Liver (tissue), 8 donors: ENCODE measurements at regions not wholly inside any gene's neighbourhood (a gene's known extent, or its start where the extent isn't known, plus 50 kb on each side); places are given as distances from the start of the nearest gene placed in this dataset.

Experiments
- DNase-seq: peaks from one replicate; pipeline ENCODE4 v3.0.0-alpha.2; 2017; ENCODE audit warnings: low spot score
- H3K27ac ChIP-seq, 2 donors: one replicate each; pipeline ENCODE4 v1.7.0; 2013; ENCODE audit warnings: inconsistent platforms in 2 of 2, low read length in 2 of 2, control low read depth in 1 of 2, low read depth in 1 of 2, mild to moderate bottlenecking in 1 of 2
- H3K27me3 ChIP-seq, 4 donors: one replicate each; pipeline versions ENCODE4 v1.6.1 to v1.7.0; 2013; ENCODE audit warnings: low read length in 3 of 4, inconsistent platforms in 1 of 4, mild to moderate bottlenecking in 1 of 4, moderate library complexity in 1 of 4; ENCODE audit not compliant: control insufficient read depth in 4 of 4, insufficient read depth in 4 of 4
- H3K36me3 ChIP-seq, 4 donors: one replicate each; pipeline versions ENCODE4 v1.6.1 to v1.7.0; 2013; ENCODE audit warnings: low read length in 3 of 4, mild to moderate bottlenecking in 3 of 4, low read depth in 1 of 4, moderate library complexity in 1 of 4; ENCODE audit not compliant: control insufficient read depth in 4 of 4, insufficient read depth in 3 of 4
- H3K4me1 ChIP-seq, 4 donors: one replicate each; pipeline versions ENCODE4 v1.6.1 to v1.7.0; 2013; ENCODE audit warnings: low read length in 3 of 4, mild to moderate bottlenecking in 3 of 4, moderate library complexity in 1 of 4; ENCODE audit not compliant: control insufficient read depth in 4 of 4, insufficient read depth in 4 of 4
- H3K4me3 ChIP-seq, 3 donors: one replicate each; pipeline versions ENCODE4 v1.6.1 to v1.7.0; 2013; ENCODE audit warnings: low read length in 3 of 3, control low read depth in 1 of 3, low read depth in 1 of 3, mild to moderate bottlenecking in 1 of 3
- H3K9ac ChIP-seq, 2 donors: one replicate each; pipeline ENCODE4 v1.7.0; 2013; ENCODE audit warnings: low read length in 2 of 2, mild to moderate bottlenecking in 2 of 2, moderate library complexity in 2 of 2, control low read depth in 1 of 2, low read depth in 1 of 2
- H3K9me3 ChIP-seq, 4 donors: one replicate each; pipeline versions ENCODE4 v1.6.1 to v1.7.0; 2013; ENCODE audit warnings: low read length in 3 of 4; ENCODE audit not compliant: control insufficient read depth in 4 of 4
- FOXA1 ChIP-seq: IDR thresholded peaks from 2 replicates; pipeline ENCODE4 v1.6.1; 2016; ENCODE audit warnings: antibody characterized with exemption
- FOXA2 ChIP-seq: IDR thresholded peaks from 2 replicates; pipeline ENCODE4 v1.6.1; 2016; ENCODE audit warnings: antibody characterized with exemption
- GABPA ChIP-seq, 2 donors: IDR thresholded peaks in 1 of 2; conservative IDR thresholded peaks in 1 of 2; 2 replicates each; pipeline ENCODE4 v1.6.1; 2016; ENCODE audit warnings: antibody characterized with exemption in 2 of 2, mild to moderate bottlenecking in 1 of 2, moderate library complexity in 1 of 2
- HNF4A ChIP-seq, 2 donors: conservative IDR thresholded peaks; 2 replicates each; pipeline ENCODE4 v1.6.1; 2016; ENCODE audit warnings: antibody characterized with exemption in 2 of 2, mild to moderate bottlenecking in 2 of 2
- JUND ChIP-seq, 2 donors: IDR thresholded peaks; 2 replicates each; pipeline ENCODE4 v1.6.1; 2016; ENCODE audit warnings: antibody characterized with exemption in 2 of 2
- NR2F2 ChIP-seq: IDR thresholded peaks from 2 replicates; pipeline ENCODE4 v1.6.1; 2016; ENCODE audit warnings: antibody characterized with exemption
- RAD21 ChIP-seq, 2 donors: IDR thresholded peaks; 2 replicates each; pipeline ENCODE4 v1.6.1; 2016; ENCODE audit warnings: antibody characterized with exemption in 2 of 2, mild to moderate bottlenecking in 2 of 2
- RXRA ChIP-seq, 2 donors: IDR thresholded peaks; 2 replicates each; pipeline ENCODE4 v1.6.1; 2017 to 2018; ENCODE audit warnings: antibody characterized with exemption in 2 of 2, mild to moderate bottlenecking in 1 of 2
- SP1 ChIP-seq: IDR thresholded peaks from 2 replicates; pipeline ENCODE4 v1.6.1; 2018; ENCODE audit warnings: antibody characterized with exemption, mild to moderate bottlenecking
- YY1 ChIP-seq: IDR thresholded peaks from 2 replicates; pipeline ENCODE4 v1.6.1; 2016; ENCODE audit warnings: antibody characterized with exemption, mild to moderate bottlenecking
- WGBS: extraction: QIAGEN DNeasy Blood & Tissue Kit; methylation state at CpG from one replicate; pipeline ENCODE4 v1.1.7; 2013; 5-methylcytosine and 5-hydroxymethylcytosine counted together
- TF ChIP-seq, protein P1 (sequence below): IDR thresholded peaks from 2 replicates; pipeline ENCODE4 v1.6.1; 2016; ENCODE audit warnings: antibody characterized with exemption
- TF ChIP-seq, protein P2 (sequence below): IDR thresholded peaks from 2 replicates; pipeline ENCODE4 v1.6.1; 2016; ENCODE audit warnings: antibody characterized with exemption
- TF ChIP-seq, protein P3 (sequence below): IDR thresholded peaks from 2 replicates; pipeline ENCODE4 v1.6.1; 2016; ENCODE audit warnings: antibody characterized with exemption, mild to moderate bottlenecking
- TF ChIP-seq, protein P4 (sequence below): fragments of 150-350 bp; IDR thresholded peaks from 2 replicates; pipeline ENCODE4 v1.5.1; 2017; ENCODE audit warnings: improper control_type of control experiment, low read depth, low read length; ENCODE audit not compliant: missing input control
- donor health status: healthy.
- donor health status: healthy.
- donor health status: healthy.
- donor health status: healthy.
- donor health status: healthy.

DNA sequence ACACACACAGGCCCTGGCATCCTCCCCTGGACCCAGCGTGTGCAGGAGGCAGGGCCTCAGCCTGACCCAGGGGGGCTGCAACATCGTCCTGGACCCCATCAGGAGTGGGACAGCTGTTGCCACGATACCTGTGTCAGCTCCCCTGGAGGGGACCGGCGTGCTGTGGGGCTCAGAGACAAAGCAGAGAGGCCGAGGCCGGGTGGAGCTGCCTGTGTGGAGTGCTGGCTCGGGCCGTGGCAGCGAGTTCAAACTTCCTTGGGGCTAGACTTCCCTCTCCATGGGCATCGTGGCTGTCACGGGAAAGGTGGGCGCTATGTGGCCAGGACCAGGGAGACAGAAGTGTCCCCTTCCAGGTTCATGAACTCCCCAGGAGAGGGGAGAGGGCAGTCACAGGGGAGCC, 155.0 kb upstream of the SFSWAP start:
- Histone ChIP-seq H3K9ac (no peak overlapping the region), H3K27me3 (peaks cover 0 to 8% (median 0%) of the 10 kb centered on the region in 4 donors), H3K4me3 (no peak overlapping the region), H3K36me3 (no peaks in the 10 kb centered on the region), H3K9me3 (no peaks in the 10 kb centered on the region), H3K4me1 (no peaks in the 10 kb centered on the region), H3K27ac (no peak overlapping the region)
- TF ChIP-seq RXRA (IDR thresholded peaks at IDR 0.05) (no peak), FOXA2 (no peak)
- TF ChIP-seq, protein P1, sequence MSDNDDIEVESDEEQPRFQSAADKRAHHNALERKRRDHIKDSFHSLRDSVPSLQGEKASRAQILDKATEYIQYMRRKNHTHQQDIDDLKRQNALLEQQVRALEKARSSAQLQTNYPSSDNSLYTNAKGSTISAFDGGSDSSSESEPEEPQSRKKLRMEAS, result no peak
- TF ChIP-seq, protein P2, sequence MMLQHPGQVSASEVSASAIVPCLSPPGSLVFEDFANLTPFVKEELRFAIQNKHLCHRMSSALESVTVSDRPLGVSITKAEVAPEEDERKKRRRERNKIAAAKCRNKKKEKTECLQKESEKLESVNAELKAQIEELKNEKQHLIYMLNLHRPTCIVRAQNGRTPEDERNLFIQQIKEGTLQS, result no peak
- WGBS, result 76% methylated on average over 13 of the region's 13 CpGs
- no peak for DNase-seq

DNA sequence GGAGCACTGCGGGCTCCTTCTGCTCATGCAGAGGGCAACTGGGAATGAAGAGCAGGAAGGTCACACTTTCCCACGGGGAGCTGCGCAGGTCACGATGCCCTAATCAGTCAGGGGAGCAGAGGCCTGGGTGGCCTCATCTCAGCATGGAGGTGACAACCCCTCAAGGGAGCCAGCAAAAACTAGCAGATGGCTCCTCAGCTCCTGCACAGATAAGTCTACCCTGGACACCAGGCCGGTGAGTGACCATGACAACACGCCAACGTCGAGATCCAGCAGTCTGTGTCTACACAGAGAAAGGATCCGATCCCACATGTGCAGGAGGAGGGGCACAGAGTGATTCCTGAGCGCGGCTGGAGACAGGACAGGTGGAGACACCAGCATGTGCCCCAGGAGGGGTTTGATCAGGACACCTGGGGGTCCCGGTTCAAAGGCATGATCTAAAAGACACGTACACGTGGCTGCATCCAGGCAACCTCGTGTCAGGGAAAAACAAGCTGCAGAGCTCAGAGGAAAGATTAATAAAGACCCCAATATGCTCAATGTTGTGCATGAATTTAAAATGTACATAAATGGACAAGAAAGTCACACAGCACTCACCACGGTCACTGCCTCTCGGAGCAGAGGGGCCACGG, 153.7 kb upstream of the SFSWAP start:
- DNase-seq, result no peak
- H3K4me3 ChIP-seq, result no peak overlapping the region
- no peak overlapping the region for H3K27ac ChIP-seq
- H3K9me3 ChIP-seq, result no peaks in the 10 kb centered on the region
- no peaks in the 10 kb centered on the region for H3K36me3 ChIP-seq
- H3K27me3 ChIP-seq, result peaks cover 0 to 8% (median 0%) of the 10 kb centered on the region in 4 donors
- H3K4me1 ChIP-seq, result no peaks in the 10 kb centered on the region
- 78% methylated on average over 18 of the region's 18 CpGs for WGBS
- TF ChIP-seq, protein P3, sequence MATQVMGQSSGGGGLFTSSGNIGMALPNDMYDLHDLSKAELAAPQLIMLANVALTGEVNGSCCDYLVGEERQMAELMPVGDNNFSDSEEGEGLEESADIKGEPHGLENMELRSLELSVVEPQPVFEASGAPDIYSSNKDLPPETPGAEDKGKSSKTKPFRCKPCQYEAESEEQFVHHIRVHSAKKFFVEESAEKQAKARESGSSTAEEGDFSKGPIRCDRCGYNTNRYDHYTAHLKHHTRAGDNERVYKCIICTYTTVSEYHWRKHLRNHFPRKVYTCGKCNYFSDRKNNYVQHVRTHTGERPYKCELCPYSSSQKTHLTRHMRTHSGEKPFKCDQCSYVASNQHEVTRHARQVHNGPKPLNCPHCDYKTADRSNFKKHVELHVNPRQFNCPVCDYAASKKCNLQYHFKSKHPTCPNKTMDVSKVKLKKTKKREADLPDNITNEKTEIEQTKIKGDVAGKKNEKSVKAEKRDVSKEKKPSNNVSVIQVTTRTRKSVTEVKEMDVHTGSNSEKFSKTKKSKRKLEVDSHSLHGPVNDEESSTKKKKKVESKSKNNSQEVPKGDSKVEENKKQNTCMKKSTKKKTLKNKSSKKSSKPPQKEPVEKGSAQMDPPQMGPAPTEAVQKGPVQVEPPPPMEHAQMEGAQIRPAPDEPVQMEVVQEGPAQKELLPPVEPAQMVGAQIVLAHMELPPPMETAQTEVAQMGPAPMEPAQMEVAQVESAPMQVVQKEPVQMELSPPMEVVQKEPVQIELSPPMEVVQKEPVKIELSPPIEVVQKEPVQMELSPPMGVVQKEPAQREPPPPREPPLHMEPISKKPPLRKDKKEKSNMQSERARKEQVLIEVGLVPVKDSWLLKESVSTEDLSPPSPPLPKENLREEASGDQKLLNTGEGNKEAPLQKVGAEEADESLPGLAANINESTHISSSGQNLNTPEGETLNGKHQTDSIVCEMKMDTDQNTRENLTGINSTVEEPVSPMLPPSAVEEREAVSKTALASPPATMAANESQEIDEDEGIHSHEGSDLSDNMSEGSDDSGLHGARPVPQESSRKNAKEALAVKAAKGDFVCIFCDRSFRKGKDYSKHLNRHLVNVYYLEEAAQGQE, result no peak
- TF ChIP-seq JUND (IDR thresholded peaks at IDR 0.05), result no peak
- no peak for TF ChIP-seq YY1
- TF ChIP-seq, protein P4, sequence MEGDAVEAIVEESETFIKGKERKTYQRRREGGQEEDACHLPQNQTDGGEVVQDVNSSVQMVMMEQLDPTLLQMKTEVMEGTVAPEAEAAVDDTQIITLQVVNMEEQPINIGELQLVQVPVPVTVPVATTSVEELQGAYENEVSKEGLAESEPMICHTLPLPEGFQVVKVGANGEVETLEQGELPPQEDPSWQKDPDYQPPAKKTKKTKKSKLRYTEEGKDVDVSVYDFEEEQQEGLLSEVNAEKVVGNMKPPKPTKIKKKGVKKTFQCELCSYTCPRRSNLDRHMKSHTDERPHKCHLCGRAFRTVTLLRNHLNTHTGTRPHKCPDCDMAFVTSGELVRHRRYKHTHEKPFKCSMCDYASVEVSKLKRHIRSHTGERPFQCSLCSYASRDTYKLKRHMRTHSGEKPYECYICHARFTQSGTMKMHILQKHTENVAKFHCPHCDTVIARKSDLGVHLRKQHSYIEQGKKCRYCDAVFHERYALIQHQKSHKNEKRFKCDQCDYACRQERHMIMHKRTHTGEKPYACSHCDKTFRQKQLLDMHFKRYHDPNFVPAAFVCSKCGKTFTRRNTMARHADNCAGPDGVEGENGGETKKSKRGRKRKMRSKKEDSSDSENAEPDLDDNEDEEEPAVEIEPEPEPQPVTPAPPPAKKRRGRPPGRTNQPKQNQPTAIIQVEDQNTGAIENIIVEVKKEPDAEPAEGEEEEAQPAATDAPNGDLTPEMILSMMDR, result no peak
- TF ChIP-seq SP1, result no peak
- no peak for TF ChIP-seq NR2F2
- no peak for TF ChIP-seq FOXA1
- TF ChIP-seq HNF4A (conservative IDR thresholded peaks at IDR 0.05), result no peak
- TF ChIP-seq GABPA (IDR thresholded peaks at IDR 0.05 in 1 of 2, conservative IDR thresholded peaks at IDR 0.05 in 1 of 2), result no peak
- TF ChIP-seq RAD21 (IDR thresholded peaks at IDR 0.05), result no peak
- no peak overlapping the region for H3K9ac ChIP-seq
